Left lung (tissue), 4 donors: ENCODE measurements at regions not wholly inside any gene's neighbourhood (a gene's known extent, or its start where the extent isn't known, plus 50 kb on each side); places are given as distances from the start of the nearest gene placed in this dataset.

Experiments used
- ATAC-seq: fragments of 200-7000 bp; cut with Tn5 transposase; one replicate; pipeline ENCODE4 v1.9.1; 2020; ENCODE audit warnings: moderate library complexity
- DNase-seq, 4 donors: peaks; one replicate each; pipeline ENCODE4 v3.0.0-alpha.2; 2013 to 2020
- H3K27ac ChIP-seq, 2 donors: fragments of 200-600 bp; sonication (generic) in 1 of 2; one replicate each; pipeline versions ENCODE4 v1.5.0 to v1.8.0; 2020 to 2021
- H3K27me3 ChIP-seq, 2 donors: fragments of 200-600 bp; sonication (generic) in 1 of 2; one replicate each; pipeline versions ENCODE4 v1.5.0 to v1.8.0; 2020 to 2021
- H3K36me3 ChIP-seq, 2 donors: fragments of 200-600 bp; sonication (generic) in 1 of 2; one replicate each; pipeline versions ENCODE4 v1.5.0 to v1.8.0; 2020 to 2021
- H3K4me1 ChIP-seq, 2 donors: fragments of 200-600 bp; one replicate each; pipeline ENCODE4 v1.8.0; 2021
- H3K4me3 ChIP-seq, 2 donors: fragments of 200-600 bp; sonication (generic) in 1 of 2; one replicate each; pipeline versions ENCODE4 v1.5.0 to v1.8.0; 2020 to 2021; ENCODE audit warnings: mild to moderate bottlenecking in 1 of 2
- H3K9me3 ChIP-seq, 2 donors: fragments of 200-600 bp; sonication (generic) in 1 of 2; one replicate each; pipeline versions ENCODE4 v1.5.0 to v1.8.0; 2020 to 2021
- intact Hi-C, 2 donors: fragments of 100-400 bp; cut with DNase I; formaldehyde crosslinking; loops; one replicate each; pipeline versions ENCODE4 v1.11.2 to v1.14.2; 2022
- TF ChIP-seq, protein P1 (sequence below), 2 donors: fragments of 200-600 bp; sonication (generic) in 1 of 2; IDR thresholded peaks; one replicate each; pipeline versions ENCODE4 v1.5.0 to v1.8.0; 2021; ENCODE audit warnings: antibody characterized with exemption in 2 of 2
- donor health status: DM: no; HTN: yes; CAD: no.
- donor health status: DM: no; HTN: no; CAD: no.

DNA sequence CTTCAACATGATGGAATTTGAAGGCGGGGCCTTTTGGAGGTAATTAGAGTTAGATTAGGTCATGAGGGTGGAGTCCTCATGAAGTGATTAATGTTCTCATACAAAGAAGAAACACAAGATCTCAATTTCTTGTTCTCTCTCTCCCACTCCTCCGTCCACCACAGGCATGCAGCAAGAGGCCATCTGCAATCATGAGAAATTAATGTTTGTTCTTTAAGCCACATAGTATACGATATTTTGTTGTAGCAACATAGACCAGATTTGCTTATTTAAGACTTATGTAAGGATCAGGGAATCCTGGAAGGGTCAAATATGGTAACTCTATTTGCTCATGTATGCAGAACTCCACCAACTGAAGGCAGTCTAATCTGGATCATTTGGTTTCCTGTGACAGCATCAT, 429.0 kb downstream of the LRIG3 start:
- H3K27me3 ChIP-seq, result no peaks in the 10 kb centered on the region
- ATAC-seq (no peak), DNase-seq (no peak)
- H3K27ac ChIP-seq, result no peak overlapping the region
- TF ChIP-seq, protein P1, sequence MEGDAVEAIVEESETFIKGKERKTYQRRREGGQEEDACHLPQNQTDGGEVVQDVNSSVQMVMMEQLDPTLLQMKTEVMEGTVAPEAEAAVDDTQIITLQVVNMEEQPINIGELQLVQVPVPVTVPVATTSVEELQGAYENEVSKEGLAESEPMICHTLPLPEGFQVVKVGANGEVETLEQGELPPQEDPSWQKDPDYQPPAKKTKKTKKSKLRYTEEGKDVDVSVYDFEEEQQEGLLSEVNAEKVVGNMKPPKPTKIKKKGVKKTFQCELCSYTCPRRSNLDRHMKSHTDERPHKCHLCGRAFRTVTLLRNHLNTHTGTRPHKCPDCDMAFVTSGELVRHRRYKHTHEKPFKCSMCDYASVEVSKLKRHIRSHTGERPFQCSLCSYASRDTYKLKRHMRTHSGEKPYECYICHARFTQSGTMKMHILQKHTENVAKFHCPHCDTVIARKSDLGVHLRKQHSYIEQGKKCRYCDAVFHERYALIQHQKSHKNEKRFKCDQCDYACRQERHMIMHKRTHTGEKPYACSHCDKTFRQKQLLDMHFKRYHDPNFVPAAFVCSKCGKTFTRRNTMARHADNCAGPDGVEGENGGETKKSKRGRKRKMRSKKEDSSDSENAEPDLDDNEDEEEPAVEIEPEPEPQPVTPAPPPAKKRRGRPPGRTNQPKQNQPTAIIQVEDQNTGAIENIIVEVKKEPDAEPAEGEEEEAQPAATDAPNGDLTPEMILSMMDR (IDR thresholded peaks at IDR 0.05), result no peak
- no peaks in the 10 kb centered on the region for H3K4me1 ChIP-seq
- H3K36me3 ChIP-seq, result no peaks in the 10 kb centered on the region
- no peak overlapping the region for H3K4me3 ChIP-seq
- no peaks in the 10 kb centered on the region for H3K9me3 ChIP-seq
- intact Hi-C loops, result no loop called here

DNA sequence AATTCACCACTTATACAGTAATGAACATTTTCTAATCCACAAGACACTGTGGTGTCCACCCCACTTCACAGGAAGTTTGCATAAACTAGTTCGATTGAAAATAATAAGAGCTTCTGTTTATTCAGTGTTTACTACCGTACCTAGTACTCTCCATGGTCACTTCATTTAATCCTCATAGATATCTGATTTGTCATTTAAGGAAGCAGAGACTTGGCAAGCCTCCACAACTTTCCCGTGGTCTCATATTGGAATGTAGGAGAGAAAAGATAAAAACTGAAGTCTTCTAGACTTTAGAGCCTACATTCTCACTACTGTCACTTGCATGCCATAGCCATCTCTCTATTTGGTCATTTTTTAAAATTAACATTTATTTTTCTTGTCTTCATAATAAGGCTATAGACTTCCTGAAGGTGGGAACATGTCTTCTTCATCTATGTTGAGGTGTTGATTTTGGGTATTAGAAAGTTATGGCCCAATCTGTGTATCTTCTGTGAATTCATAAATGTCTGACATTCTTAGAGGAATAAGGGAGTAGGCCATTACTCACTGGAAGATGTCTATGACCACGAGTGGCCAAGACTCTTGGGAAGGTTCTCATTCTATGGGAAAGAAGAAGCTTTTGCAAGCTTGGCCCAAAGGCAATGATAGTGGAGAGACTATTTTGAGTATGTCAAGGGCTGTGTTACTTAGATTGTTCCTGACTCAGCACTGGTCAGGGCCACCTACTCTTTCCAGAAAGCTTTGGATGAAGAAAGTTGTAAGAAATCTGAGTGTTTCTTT, 423.7 kb downstream of the LRIG3 start:
- Histone ChIP-seq H3K27me3 (no peaks in the 10 kb centered on the region), H3K36me3 (no peaks in the 10 kb centered on the region), H3K4me1 (no peaks in the 10 kb centered on the region), H3K27ac (no peak overlapping the region), H3K9me3 (no peaks in the 10 kb centered on the region), H3K4me3 (no peak overlapping the region)
- intact Hi-C loops, result no loop called here
- TF ChIP-seq, protein P1 (IDR thresholded peaks at IDR 0.05), result no peak
- DNase-seq (no peak), ATAC-seq (no peak)

DNA sequence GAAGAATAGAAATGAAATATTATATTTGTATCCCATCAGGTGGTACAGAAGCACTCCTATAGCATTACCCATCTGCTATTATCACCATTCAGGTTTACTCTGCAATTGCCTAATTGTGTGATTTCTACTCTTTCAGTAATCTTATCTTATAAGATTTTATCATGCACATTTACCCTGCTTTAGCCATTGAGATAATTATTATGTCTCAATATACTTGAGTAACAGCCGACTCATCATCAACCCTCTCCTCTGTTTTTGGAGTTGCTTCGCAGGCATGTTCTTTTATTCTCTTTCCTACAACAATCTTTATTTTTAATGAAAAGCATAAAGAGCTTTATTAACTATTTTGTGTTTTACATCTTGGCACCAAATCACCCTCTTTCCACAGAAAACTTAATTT, 419.9 kb downstream of the LRIG3 start:
- Histone ChIP-seq H3K4me3 (no peak overlapping the region), H3K27ac (no peak overlapping the region), H3K36me3 (no peaks in the 10 kb centered on the region), H3K9me3 (no peaks in the 10 kb centered on the region), H3K27me3 (no peaks in the 10 kb centered on the region), H3K4me1 (no peaks in the 10 kb centered on the region)
- no peak for DNase-seq
- TF ChIP-seq, protein P1 (IDR thresholded peaks at IDR 0.05), result no peak
- no peak for ATAC-seq
- intact Hi-C loops, result no loop called here

DNA sequence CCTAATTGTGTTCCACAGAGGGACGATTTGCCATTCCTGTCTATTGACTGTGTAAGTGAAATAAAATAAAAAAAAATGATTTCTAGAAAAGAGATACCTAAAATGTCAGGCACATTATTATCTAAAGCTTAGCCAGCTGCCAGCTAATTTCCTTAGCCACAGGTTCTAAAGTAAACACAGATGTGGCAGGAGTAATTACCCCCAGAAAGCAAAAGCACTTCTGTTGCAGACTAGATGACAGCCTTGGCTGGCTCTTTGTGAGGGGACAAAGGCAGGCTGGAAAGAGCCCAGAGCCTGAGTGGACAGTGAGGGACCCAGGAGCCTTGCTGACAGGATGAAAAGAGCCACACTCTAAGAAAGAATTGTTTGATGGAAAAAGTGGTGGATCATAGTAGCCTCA, 418.1 kb downstream of the LRIG3 start:
- Histone ChIP-seq H3K4me1 (no peaks in the 10 kb centered on the region), H3K36me3 (no peaks in the 10 kb centered on the region), H3K9me3 (no peaks in the 10 kb centered on the region), H3K27ac (no peak overlapping the region), H3K4me3 (no peak overlapping the region), H3K27me3 (no peaks in the 10 kb centered on the region)
- DNase-seq, result no peak
- ATAC-seq, result no peak
- intact Hi-C loops, result no loop called here
- TF ChIP-seq, protein P1 (IDR thresholded peaks at IDR 0.05), result no peak

DNA sequence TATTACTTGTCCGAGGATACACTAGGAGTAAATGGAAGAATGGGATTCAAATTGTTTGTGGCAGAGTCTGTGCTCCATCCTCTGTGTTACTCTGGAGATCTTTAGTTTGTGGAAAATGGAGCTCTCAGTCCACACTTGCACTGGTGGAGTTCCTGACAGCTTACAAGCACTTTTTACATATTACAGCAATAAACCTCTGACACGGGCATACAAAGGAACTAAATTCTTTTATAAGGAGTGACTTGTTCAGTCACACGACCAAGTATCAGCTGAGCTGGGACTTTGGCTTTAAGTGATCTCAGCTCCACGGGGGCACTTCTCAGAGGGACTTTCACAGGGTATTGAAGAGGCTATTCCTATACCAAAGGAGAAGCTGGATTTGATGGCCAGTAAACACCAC, 417.5 kb downstream of the LRIG3 start:
- Histone ChIP-seq H3K27ac (no peak overlapping the region), H3K27me3 (no peaks in the 10 kb centered on the region), H3K9me3 (no peaks in the 10 kb centered on the region), H3K4me1 (no peaks in the 10 kb centered on the region), H3K4me3 (no peak overlapping the region), H3K36me3 (no peaks in the 10 kb centered on the region)
- DNase-seq (no peak), ATAC-seq (no peak)
- intact Hi-C loops, result no loop called here
- TF ChIP-seq, protein P1 (IDR thresholded peaks at IDR 0.05), result no peak
